ENCODE measurements at regions not wholly inside any gene's neighbourhood (a gene's known extent, or its start where the extent isn't known, plus 50 kb on each side); places are given as distances from the start of the nearest gene placed in this dataset.

- DNase-seq = no peak
These were observed 606.5 kb downstream of the LMO4 start for GRCh38 chr1:87935130-87935529.

GRCh38 chr1:87937831-87938395 lies 609.2 kb downstream of the LMO4 start:
- DNase-seq = no peak

- DNase-seq = no peak
These were observed 610.0 kb downstream of the LMO4 start for GRCh38 chr1:87938631-87939030.

GRCh38 chr1:87939444-87939843 lies 610.8 kb downstream of the LMO4 start:
- DNase-seq = no peak

GRCh38 chr1:87940421-87940820 lies 611.7 kb downstream of the LMO4 start:
- DNase-seq = no peak

GRCh38 chr1:87941337-87941946 lies 612.8 kb downstream of the LMO4 start:
- DNase-seq = no peak

- no peak for DNase-seq
These were observed 613.5 kb downstream of the LMO4 start for GRCh38 chr1:87942165-87942564.

- DNase-seq = no peak
These were observed 621.0 kb downstream of the LMO4 start for GRCh38 chr1:87949711-87950110.

- no peak for DNase-seq
These were observed 621.7 kb downstream of the LMO4 start for GRCh38 chr1:87950369-87950768.

GRCh38 chr1:87951409-87951808 lies 622.7 kb downstream of the LMO4 start:
- no peak for DNase-seq

GRCh38 chr1:87951852-87952251 lies 623.2 kb downstream of the LMO4 start:
- DNase-seq = no peak

GRCh38 chr1:87953121-87953520 lies 624.4 kb downstream of the LMO4 start:
- DNase-seq = no peak

- DNase-seq = peak in 1 of 4 experiments; percentile 5
These were observed 625.2 kb downstream of the LMO4 start for GRCh38 chr1:87953732-87954344.

- no peak for DNase-seq
These were observed 626.4 kb downstream of the LMO4 start for GRCh38 chr1:87955038-87955437.

GRCh38 chr1:87956072-87956471 lies 627.4 kb downstream of the LMO4 start:
- no peak for DNase-seq

- DNase-seq = no peak
These were observed 628.1 kb downstream of the LMO4 start for GRCh38 chr1:87956750-87957149.

GRCh38 chr1:87957331-87957730 lies 628.7 kb downstream of the LMO4 start:
- DNase-seq = no peak

GRCh38 chr1:87958201-87958600 lies 629.5 kb downstream of the LMO4 start:
- no peak for DNase-seq

- no peak for DNase-seq
These were observed 630.0 kb downstream of the LMO4 start for GRCh38 chr1:87958716-87959115.

GRCh38 chr1:87959236-87959635 lies 630.6 kb downstream of the LMO4 start:
- no peak for DNase-seq

- no peak for DNase-seq
These were observed 633.3 kb downstream of the LMO4 start for GRCh38 chr1:87961992-87962391.

GRCh38 chr1:87963556-87963955 lies 634.9 kb downstream of the LMO4 start:
- DNase-seq = no peak

- DNase-seq = no peak
These were observed 636.5 kb downstream of the LMO4 start for GRCh38 chr1:87965193-87965592.

- DNase-seq = no peak
These were observed 639.7 kb downstream of the LMO4 start for GRCh38 chr1:87968197-87968955.

Data from activated CD4-positive, CD25-positive, alpha-beta regulatory T cell (primary cell).